NB4 (cell line): ENCODE measurements at regions not wholly inside any gene's neighbourhood (a gene's known extent, or its start where the extent isn't known, plus 50 kb on each side); places are given as distances from the start of the nearest gene placed in this dataset.

Experiments used
- POLR2A ChIP-seq: IDR thresholded peaks from 2 replicates; pipeline ENCODE4 v1.6.1; 2011; ENCODE audit warnings: mild to moderate bottlenecking; ENCODE audit not compliant: insufficient read length; ENCODE audit errors: extremely low read depth
- TF ChIP-seq, protein P1 (sequence below): IDR thresholded peaks from 2 replicates; pipeline ENCODE4 v1.6.1; 2011; ENCODE audit warnings: low read depth, low read length
- TF ChIP-seq, protein P2 (sequence below): IDR thresholded peaks from one replicate; pipeline ENCODE4 v1.5.1; 2012; ENCODE audit warnings: low read depth, low read length

DNA sequence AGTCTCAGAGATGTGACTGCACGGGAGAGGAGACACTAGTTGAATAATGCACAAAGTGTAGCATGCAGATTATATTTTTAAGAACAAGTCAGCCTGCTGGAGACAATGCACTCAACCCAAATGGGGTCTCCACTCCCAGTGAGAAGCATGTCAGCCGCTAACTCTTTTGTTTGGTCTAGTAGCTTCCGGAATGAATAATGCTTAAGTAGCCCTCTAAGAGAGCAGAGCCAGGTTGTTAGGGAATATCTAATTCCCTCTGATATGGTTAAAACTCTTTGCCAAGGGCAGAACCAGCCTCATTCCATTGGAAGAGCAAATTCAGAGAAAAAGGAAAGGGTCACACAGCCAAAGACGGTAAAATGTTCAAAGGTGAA, 80.4 kb downstream of the DAD1 start:
- TF ChIP-seq, protein P1, sequence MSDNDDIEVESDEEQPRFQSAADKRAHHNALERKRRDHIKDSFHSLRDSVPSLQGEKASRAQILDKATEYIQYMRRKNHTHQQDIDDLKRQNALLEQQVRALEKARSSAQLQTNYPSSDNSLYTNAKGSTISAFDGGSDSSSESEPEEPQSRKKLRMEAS, result no peak
- TF ChIP-seq, protein P2, sequence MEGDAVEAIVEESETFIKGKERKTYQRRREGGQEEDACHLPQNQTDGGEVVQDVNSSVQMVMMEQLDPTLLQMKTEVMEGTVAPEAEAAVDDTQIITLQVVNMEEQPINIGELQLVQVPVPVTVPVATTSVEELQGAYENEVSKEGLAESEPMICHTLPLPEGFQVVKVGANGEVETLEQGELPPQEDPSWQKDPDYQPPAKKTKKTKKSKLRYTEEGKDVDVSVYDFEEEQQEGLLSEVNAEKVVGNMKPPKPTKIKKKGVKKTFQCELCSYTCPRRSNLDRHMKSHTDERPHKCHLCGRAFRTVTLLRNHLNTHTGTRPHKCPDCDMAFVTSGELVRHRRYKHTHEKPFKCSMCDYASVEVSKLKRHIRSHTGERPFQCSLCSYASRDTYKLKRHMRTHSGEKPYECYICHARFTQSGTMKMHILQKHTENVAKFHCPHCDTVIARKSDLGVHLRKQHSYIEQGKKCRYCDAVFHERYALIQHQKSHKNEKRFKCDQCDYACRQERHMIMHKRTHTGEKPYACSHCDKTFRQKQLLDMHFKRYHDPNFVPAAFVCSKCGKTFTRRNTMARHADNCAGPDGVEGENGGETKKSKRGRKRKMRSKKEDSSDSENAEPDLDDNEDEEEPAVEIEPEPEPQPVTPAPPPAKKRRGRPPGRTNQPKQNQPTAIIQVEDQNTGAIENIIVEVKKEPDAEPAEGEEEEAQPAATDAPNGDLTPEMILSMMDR, result no peak
- TF ChIP-seq POLR2A, result no peak
